Glomerular visceral epithelial cell (primary cell): ENCODE measurements at regions not wholly inside any gene's neighbourhood (a gene's known extent, or its start where the extent isn't known, plus 50 kb on each side); places are given as distances from the start of the nearest gene placed in this dataset.
"Not testable (repeated sequence)": the region's sequence is repeated elsewhere in the genome, so short reads cannot be mapped to it uniquely, and the experiment has no call there.

Experiments used
- DNase-seq: peaks from one replicate; pipeline ENCODE4 v3.0.0-alpha.2; 2016; ENCODE audit errors: extremely low spot score

- DNase-seq, result no peak
Observed at GRCh38 chr4:127217586-127218229, 415.0 kb upstream of the INTU start.

DNA sequence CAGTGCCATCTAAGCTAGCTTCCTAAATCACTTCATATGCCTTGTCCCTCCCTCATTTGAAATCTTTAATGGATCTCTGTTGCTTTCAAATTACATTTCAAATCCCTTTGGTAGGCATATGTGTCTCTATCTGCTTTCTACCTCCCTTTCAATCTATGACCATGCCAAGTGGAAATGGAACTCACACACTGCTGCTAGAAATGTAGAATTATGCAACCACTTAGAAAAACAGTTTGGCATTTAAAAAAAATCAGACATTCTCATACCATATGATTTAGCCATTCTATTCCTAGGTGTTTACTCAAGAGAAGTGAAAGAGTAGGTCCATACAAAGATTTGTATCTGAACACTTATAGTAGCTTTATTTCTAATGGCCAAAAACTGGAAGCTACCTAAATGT, 413.5 kb upstream of the INTU start:
- no peak for DNase-seq

DNA sequence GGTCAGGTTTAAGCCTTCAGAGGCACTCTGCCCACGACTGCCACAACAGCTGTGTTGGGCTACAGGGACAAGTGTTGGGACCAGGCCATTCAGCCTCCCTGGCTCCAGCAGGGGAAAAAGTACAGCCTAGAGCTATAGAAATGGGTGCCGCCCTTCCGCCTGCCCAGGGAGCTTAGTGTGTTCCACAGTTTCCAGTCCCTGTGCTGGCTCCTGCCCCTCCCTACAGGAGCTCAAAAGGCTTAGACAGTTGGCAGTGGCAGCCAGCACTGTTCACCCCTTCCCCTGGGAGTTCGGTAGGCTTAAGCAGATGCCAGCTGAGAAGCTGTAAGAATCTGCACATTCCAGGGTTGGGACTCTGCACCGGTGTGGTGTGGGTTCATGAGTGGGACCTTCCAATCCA, 408.2 kb upstream of the INTU start:
- DNase-seq, result no peak

- no peak for DNase-seq
Observed at GRCh38 chr4:127229855-127230608, 402.7 kb upstream of the INTU start.

DNA sequence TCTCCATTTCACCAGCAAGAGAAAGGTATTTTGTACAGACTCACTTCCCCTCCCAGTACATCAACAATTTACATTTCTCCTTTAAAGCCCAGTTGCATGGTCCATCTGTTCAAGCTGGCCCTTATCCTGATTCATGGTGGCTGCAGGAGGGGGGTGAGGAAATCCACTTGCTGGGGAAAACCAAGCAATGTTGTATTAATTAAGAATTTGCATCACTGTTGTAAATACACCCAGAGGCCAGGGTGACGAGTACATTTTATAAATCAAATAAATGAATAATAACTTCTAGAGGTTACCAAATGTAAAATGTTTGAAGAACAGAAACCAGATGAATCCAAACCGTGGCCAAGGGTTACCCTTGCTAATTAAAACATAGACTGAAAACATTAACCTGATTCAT, 395.9 kb upstream of the INTU start:
- DNase-seq, result no peak

GRCh38 chr4:127237581-127237980, 395.2 kb upstream of the INTU start:
- no peak for DNase-seq

DNA sequence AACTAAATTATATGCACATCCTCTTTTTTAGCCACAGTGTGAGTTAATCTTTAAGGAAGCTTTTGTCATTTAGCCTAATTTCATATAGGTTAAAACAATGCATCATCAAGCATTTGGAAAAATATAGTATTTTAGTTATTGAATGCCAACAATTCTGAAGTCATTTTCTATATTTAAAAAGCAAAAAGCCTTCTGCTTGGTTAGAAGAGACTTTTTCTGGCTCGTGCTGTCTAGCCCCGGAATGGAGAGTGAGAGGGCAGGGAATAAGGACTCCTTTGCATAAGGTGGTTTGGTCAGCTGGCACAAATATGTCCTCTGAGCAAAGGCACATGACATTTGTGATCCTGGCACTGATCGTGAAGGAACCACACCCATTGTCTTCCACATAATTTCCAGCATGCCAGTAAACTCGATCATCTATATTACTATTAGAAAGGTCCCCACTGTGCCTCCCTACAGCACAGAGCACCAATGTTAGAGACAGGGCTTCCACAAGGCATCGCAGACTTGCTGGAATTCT, 393.7 kb upstream of the INTU start:
- no peak for DNase-seq

DNA sequence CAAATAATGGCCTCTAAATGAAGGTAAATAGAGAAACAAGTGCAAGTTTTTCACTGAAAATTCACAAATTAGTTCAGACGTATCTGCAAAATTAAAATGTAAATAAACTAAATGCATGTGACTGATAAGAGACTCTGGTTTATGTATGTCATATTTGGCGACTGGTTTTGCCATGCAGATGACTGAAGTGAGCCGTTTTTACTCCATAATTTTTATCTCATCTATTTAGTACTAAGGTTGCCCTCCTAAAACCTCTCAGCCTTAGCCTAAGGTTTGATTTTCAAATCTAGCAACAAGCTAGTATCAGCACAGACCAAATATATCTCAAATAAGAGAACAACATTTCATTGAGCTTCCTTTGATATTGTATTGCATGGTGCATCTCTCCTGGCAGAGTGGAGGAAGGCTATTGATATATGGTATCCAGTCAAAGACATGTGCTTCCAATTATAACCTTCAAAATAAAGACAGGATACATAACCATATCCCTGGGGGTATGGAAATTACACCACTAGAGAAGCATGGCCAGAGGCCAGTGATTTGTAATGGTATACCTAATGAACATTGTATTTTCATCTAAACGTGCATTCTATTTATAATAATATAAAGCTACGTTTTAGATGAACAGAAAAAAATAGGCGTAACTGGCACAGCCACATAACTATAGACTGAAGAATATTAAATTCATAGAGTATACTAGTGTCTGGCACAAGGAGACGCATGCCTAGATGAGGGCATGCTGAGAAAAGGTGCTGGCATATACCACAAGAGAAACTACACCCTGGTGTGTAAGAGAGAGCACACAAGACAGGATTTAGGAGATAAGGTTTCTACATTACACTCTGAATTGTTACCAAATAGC, 392.6 kb upstream of the INTU start:
- no peak for DNase-seq

DNA sequence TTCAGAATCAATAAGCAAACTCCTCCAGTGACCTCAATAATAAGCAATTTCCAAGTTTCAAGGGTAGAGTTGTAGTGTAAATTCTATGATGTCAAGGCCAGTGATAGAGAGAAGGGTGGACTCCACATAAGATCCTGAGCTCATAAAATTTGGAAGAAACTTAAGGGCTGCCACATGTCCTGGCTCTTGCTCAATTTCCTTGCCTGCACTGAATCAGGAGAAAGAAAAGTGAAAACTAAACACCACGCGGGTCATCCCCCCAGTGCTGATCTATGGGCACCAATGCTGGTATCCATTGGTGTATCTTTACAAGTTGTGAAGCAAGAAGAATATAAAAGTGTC, 392.0 kb upstream of the INTU start:
- no peak for DNase-seq

- DNase-seq, result no peak
Observed at GRCh38 chr4:127244515-127244914, 388.2 kb upstream of the INTU start.

- no peak for DNase-seq
Observed at GRCh38 chr4:127246963-127247952, 385.5 kb upstream of the INTU start.

DNA sequence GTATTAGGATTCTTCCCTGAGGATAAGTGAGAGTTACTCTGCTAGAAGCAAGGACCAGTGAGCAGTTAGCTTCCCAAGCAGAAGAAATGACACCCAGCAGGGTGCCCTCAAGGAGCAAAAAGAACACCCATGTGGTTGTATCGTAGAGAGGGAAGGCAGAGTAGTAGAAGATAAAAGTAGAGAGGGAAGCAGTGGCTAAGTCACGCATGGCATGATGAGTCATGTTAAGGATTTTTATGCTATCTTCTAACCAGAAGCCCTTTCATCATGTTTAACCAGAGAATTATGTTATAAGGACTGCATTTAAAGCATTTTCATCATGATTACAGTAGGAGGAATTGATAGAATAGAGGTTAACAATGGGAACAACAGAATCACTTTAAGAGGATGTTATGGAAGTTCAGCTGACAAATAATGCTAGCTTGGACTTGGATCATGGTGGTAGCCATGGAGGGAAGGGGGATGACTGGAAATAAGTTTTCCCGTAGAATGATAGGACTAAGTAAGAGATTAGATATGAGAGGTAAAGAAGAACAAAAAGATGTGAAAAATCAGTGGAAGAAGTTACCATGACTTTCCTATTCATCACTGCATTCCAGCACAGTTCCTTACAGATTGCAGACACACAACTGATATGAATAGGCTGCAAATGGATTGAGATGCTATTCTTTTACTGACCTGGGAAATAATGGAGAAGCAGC, 383.5 kb upstream of the INTU start:
- peak; percentile 20 for DNase-seq

- no peak for DNase-seq
Observed at GRCh38 chr4:127249767-127250108, 383.0 kb upstream of the INTU start.

GRCh38 chr4:127250577-127250976, 382.2 kb upstream of the INTU start:
- no peak for DNase-seq

DNA sequence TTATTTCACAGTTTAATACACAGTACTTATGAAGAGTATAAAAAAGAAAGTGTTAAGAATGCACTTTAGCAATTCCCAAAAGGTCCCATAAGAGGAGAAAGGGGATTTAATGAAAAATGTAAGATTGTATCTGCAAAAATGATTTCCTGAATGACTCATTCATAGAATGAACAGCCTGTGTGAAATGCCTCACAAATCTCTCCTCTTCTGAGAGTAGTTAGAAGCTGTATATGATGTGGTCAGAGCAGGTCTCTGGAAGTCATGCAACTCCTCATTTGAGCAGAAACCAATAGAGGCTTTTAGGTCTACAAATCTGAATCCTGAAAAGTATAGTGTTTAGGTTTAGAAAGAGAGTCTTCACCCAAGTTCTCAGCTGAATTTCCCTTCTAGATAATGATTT, 381.3 kb upstream of the INTU start:
- DNase-seq, result peak; percentile 28

- DNase-seq, result no peak
Observed at GRCh38 chr4:127256500-127256899, 376.3 kb upstream of the INTU start.

GRCh38 chr4:127261476-127261875, 371.3 kb upstream of the INTU start:
- no peak for DNase-seq

DNA sequence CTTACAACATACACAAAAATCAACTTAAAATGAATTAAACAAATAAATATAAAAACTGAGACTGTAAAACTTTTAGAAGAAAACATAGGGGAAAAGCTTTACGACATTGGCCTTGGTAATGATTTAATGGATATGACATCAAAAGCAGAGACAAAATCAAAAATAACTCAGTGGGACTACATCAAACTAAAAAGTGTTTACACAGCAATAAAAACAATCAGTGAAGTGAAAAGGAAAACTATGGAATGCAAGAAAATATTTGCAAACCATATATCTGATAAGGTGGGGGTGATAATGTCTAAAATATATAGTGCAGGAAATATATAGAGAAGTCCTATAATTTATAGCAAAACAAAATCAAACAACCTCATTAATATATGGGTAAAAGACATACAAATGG, 364.4 kb upstream of the INTU start:
- no peak for DNase-seq

GRCh38 chr4:127277023-127277422, 355.7 kb upstream of the INTU start:
- not testable (repeated sequence) for DNase-seq

DNA sequence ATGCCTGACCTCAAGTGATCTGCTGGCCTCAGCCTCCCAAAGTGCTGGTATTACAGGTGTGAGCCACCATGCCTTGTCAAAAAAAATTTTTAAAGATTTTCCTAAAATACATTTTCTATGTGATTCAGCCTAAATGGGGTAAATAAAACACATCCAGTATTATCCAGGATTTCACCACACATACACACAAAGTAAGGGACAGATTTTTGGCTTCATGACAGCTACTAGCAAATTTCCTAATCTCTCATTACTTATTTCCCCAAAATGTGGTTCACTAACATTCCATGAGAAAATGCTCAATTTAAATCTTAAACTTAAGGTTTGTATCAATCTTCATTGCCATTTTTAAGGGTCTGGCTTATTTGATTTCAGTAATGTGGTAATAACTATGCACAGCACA, 348.5 kb upstream of the INTU start:
- no peak for DNase-seq

GRCh38 chr4:127291316-127291715, 341.4 kb upstream of the INTU start:
- DNase-seq, result no peak
